ENCODE measurements at regions not wholly inside any gene's neighbourhood (a gene's known extent, or its start where the extent isn't known, plus 50 kb on each side); places are given as distances from the start of the nearest gene placed in this dataset.

GRCh38 chr2:144942516-144943256 lies 422.8 kb upstream of the ZEB2 start:
- TF ChIP-seq, protein P1, sequence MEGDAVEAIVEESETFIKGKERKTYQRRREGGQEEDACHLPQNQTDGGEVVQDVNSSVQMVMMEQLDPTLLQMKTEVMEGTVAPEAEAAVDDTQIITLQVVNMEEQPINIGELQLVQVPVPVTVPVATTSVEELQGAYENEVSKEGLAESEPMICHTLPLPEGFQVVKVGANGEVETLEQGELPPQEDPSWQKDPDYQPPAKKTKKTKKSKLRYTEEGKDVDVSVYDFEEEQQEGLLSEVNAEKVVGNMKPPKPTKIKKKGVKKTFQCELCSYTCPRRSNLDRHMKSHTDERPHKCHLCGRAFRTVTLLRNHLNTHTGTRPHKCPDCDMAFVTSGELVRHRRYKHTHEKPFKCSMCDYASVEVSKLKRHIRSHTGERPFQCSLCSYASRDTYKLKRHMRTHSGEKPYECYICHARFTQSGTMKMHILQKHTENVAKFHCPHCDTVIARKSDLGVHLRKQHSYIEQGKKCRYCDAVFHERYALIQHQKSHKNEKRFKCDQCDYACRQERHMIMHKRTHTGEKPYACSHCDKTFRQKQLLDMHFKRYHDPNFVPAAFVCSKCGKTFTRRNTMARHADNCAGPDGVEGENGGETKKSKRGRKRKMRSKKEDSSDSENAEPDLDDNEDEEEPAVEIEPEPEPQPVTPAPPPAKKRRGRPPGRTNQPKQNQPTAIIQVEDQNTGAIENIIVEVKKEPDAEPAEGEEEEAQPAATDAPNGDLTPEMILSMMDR (IDR thresholded peaks at IDR 0.05), result no peak
- TF ChIP-seq POLR2A (IDR thresholded peaks at IDR 0.05), result no peak
